SK-N-MC (cell line): ENCODE measurements at regions not wholly inside any gene's neighbourhood (a gene's known extent, or its start where the extent isn't known, plus 50 kb on each side); places are given as distances from the start of the nearest gene placed in this dataset.

Experiments used
- EZH2 ChIP-seq: fragments of 200-600 bp; sonication (generic); IDR thresholded peaks from one replicate; pipeline ENCODE4 v1.6.1; 2017; ENCODE audit warnings: antibody characterized with exemption
- FOXP2 ChIP-seq: optimal IDR thresholded peaks from 2 replicates; pipeline ENCODE3; 2011; ENCODE audit warnings: mild to moderate bottlenecking, moderate library complexity; ENCODE audit not compliant: insufficient read depth; ENCODE audit errors: extremely low read length, control extremely low read depth
- POLR2AphosphoS5 ChIP-seq: IDR thresholded peaks from 2 replicates; pipeline ENCODE4 v1.6.1; 2012; ENCODE audit warnings: mild to moderate bottlenecking, low read depth, low read length, borderline replicate concordance

- TF ChIP-seq POLR2AphosphoS5: no peak
- TF ChIP-seq EZH2: no peak
- TF ChIP-seq FOXP2: no peak
Measured at GRCh38 chr5:2096887-2097505, 214.3 kb upstream of the IRX4 start.
